ENCODE measurements at regions not wholly inside any gene's neighbourhood (a gene's known extent, or its start where the extent isn't known, plus 50 kb on each side); places are given as distances from the start of the nearest gene placed in this dataset.
A peak's percentile ranks its signal among the peaks of the same experiment; 100 is the strongest.

GRCh38 chr12:115457798-115458197 is 773.8 kb upstream of the TBX3 start:
- Histone ChIP-seq H3K27me3 (ENCODE audit: control insufficient read depth in 1 of 2, insufficient read depth in 2 of 2, low read length in 2 of 2) (no peaks in the 10 kb centered on the region), H3K4me3 (ENCODE audit: low read depth in 1 of 2, low read length in 2 of 2) (no peak overlapping the region), H3K4me1 (ENCODE audit: control insufficient read depth in 1 of 2, insufficient read depth in 2 of 2, low read length in 2 of 2) (peaks cover 9 to 10% of the 10 kb centered on the region in 2 donors), H3K36me3 (ENCODE audit: control insufficient read depth in 1 of 2, insufficient read depth in 2 of 2, low read length in 2 of 2) (no peaks in the 10 kb centered on the region), H3K9ac (ENCODE audit: low read depth in 1 of 2, low read length in 2 of 2) (no peak overlapping the region), H3K27ac (ENCODE audit: low read depth, low read length) (no peak overlapping the region), H3K9me3 (ENCODE audit: control insufficient read depth in 1 of 2, low read length in 2 of 2) (no peaks in the 10 kb centered on the region)

DNA sequence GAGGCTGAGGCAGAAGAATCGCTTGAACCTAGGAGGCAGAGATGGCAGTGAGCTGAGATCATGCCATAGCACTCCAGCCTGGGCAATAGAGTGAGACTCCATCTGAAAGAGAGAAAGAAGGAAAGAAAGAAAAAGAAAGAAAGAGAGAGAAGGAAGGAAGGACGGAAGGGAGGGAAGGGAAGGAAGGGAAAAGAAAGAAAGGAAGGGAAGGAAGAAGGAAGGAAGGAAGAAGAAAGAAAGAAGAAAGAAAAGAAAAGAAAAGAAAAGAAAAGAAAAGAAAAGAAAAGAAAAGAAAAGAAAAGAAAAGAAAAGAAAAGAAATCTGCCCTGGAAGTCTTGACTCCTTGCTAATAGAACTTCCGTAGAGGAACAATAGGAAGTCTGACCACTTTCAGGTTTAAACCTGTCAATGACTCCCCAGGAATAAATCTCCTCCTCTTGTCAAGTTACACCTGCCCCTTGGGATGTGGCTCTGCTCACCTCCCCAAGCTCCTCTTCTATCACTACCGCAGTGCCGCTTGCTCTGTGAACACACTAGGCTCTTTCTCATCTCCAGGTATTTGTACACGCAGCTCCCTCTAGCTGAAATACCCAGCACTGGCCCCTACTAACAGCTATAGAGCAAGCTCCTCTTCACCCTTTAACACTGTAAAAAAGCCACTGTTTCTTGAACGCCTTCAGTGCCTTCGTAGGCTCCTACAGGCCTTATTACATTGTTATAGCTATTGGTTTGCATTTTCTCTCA is 773.1 kb upstream of the TBX3 start:
- no peak overlapping the region for H3K4me3 ChIP-seq (ENCODE audit: low read depth in 1 of 2, low read length in 2 of 2)
- no peaks in the 10 kb centered on the region for H3K9me3 ChIP-seq (ENCODE audit: control insufficient read depth in 1 of 2, low read length in 2 of 2)
- no peaks in the 10 kb centered on the region for H3K27me3 ChIP-seq (ENCODE audit: control insufficient read depth in 1 of 2, insufficient read depth in 2 of 2, low read length in 2 of 2)
- no peak overlapping the region for H3K9ac ChIP-seq (ENCODE audit: low read depth in 1 of 2, low read length in 2 of 2)
- H3K4me1 ChIP-seq (ENCODE audit: control insufficient read depth in 1 of 2, insufficient read depth in 2 of 2, low read length in 2 of 2) = peaks cover 16 to 17% of the 10 kb centered on the region in 2 donors
- H3K36me3 ChIP-seq (ENCODE audit: control insufficient read depth in 1 of 2, insufficient read depth in 2 of 2, low read length in 2 of 2) = no peaks in the 10 kb centered on the region
- no peak overlapping the region for H3K27ac ChIP-seq (ENCODE audit: low read depth, low read length)

- Histone ChIP-seq H3K4me3 (ENCODE audit: low read depth in 1 of 2, low read length in 2 of 2) (no peak overlapping the region), H3K27ac (ENCODE audit: low read depth, low read length) (no peak overlapping the region), H3K27me3 (ENCODE audit: control insufficient read depth in 1 of 2, insufficient read depth in 2 of 2, low read length in 2 of 2) (peaks cover 0 to 4% of the 10 kb centered on the region in 2 donors), H3K4me1 (ENCODE audit: control insufficient read depth in 1 of 2, insufficient read depth in 2 of 2, low read length in 2 of 2) (peaks cover 25% of the 10 kb centered on the region in 2 donors), H3K36me3 (ENCODE audit: control insufficient read depth in 1 of 2, insufficient read depth in 2 of 2, low read length in 2 of 2) (no peaks in the 10 kb centered on the region), H3K9me3 (ENCODE audit: control insufficient read depth in 1 of 2, low read length in 2 of 2) (no peaks in the 10 kb centered on the region), H3K9ac (ENCODE audit: low read depth in 1 of 2, low read length in 2 of 2) (no peak overlapping the region)
Observed at GRCh38 chr12:115455268-115455681, 771.3 kb upstream of the TBX3 start.

DNA sequence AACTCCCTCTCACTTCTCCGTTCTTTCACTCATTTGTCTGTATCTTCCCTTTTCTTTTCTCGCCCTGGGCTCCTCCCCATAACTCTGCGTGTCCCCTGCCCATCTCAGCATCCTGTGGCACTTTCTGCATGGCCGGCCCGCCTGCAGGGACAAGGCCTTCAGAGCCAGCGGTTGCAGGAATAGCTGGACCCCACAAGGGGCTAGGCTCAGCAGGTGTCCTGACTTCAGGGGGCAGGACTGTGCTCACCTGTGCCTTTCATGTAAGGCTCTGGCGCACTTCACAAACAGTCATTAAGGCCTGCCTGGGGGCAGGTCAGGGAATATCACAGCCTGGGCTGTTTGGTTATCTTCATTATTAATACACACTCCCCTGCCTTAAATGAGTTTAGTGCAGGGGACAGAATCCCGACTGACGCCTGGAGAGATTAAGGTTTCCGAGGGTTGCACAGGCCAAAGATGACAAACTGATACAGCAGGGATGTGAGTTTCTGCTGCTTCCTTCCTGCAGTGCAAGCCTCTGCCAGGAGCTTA is 768.8 kb upstream of the TBX3 start:
- H3K4me3 ChIP-seq (ENCODE audit: low read depth in 1 of 2, low read length in 2 of 2) = no peak overlapping the region
- H3K36me3 ChIP-seq (ENCODE audit: control insufficient read depth in 1 of 2, insufficient read depth in 2 of 2, low read length in 2 of 2) = no peaks in the 10 kb centered on the region
- peaks cover 25% of the 10 kb centered on the region in 2 donors for H3K4me1 ChIP-seq (ENCODE audit: control insufficient read depth in 1 of 2, insufficient read depth in 2 of 2, low read length in 2 of 2)
- H3K9me3 ChIP-seq (ENCODE audit: control insufficient read depth in 1 of 2, low read length in 2 of 2) = no peaks in the 10 kb centered on the region
- H3K9ac ChIP-seq (ENCODE audit: low read depth in 1 of 2, low read length in 2 of 2) = no peak overlapping the region
- no peak overlapping the region for H3K27ac ChIP-seq (ENCODE audit: low read depth, low read length)
- peaks cover 0 to 4% of the 10 kb centered on the region in 2 donors for H3K27me3 ChIP-seq (ENCODE audit: control insufficient read depth in 1 of 2, insufficient read depth in 2 of 2, low read length in 2 of 2)

- no peak overlapping the region for H3K27ac ChIP-seq (ENCODE audit: low read depth, low read length)
- H3K9ac ChIP-seq (ENCODE audit: low read depth in 1 of 2, low read length in 2 of 2) = no peak overlapping the region
- peak overlapping the region; percentile 36 to 54 for H3K4me3 ChIP-seq (ENCODE audit: low read depth in 1 of 2, low read length in 2 of 2)
- H3K4me1 ChIP-seq (ENCODE audit: control insufficient read depth in 1 of 2, insufficient read depth in 2 of 2, low read length in 2 of 2) = peaks cover 25% of the 10 kb centered on the region in 2 donors
- H3K27me3 ChIP-seq (ENCODE audit: control insufficient read depth in 1 of 2, insufficient read depth in 2 of 2, low read length in 2 of 2) = peaks cover 0 to 4% of the 10 kb centered on the region in 2 donors
- H3K9me3 ChIP-seq (ENCODE audit: control insufficient read depth in 1 of 2, low read length in 2 of 2) = no peaks in the 10 kb centered on the region
- H3K36me3 ChIP-seq (ENCODE audit: control insufficient read depth in 1 of 2, insufficient read depth in 2 of 2, low read length in 2 of 2) = no peaks in the 10 kb centered on the region
Observed at GRCh38 chr12:115451780-115452736, 768.1 kb upstream of the TBX3 start.

GRCh38 chr12:115451151-115451779 is 767.3 kb upstream of the TBX3 start:
- Histone ChIP-seq H3K27me3 (ENCODE audit: control insufficient read depth in 1 of 2, insufficient read depth in 2 of 2, low read length in 2 of 2) (peaks cover 0 to 4% of the 10 kb centered on the region in 2 donors), H3K27ac (ENCODE audit: low read depth, low read length) (no peak overlapping the region), H3K9ac (ENCODE audit: low read depth in 1 of 2, low read length in 2 of 2) (no peak overlapping the region), H3K4me1 (ENCODE audit: control insufficient read depth in 1 of 2, insufficient read depth in 2 of 2, low read length in 2 of 2) (peaks cover 25% of the 10 kb centered on the region in 2 donors), H3K9me3 (ENCODE audit: control insufficient read depth in 1 of 2, low read length in 2 of 2) (no peaks in the 10 kb centered on the region), H3K36me3 (ENCODE audit: control insufficient read depth in 1 of 2, insufficient read depth in 2 of 2, low read length in 2 of 2) (no peaks in the 10 kb centered on the region), H3K4me3 (ENCODE audit: low read depth in 1 of 2, low read length in 2 of 2) (peak overlapping the region; percentile 30 to 36)

DNA sequence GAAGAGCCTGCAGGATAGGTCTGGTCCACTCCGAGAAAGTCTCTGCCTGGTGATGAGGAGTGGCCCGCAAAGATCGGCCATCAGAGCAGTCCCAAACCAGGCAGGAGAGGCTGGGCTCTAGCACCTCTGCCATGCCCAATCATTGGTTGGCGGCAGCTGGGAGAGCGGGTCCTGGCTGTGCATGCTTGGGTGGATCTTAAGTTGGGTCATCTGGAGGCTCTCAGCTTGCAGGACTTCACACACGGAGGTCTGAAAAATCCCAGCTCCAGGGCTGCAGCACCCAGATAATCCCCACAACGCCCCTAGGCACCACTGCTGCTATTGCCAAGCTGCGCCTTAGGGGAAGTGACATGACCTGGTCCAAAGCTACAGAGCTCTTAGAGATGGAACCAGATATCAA is 766.7 kb upstream of the TBX3 start:
- Histone ChIP-seq H3K4me1 (ENCODE audit: control insufficient read depth in 1 of 2, insufficient read depth in 2 of 2, low read length in 2 of 2) (peaks cover 25% of the 10 kb centered on the region in 2 donors), H3K36me3 (ENCODE audit: control insufficient read depth in 1 of 2, insufficient read depth in 2 of 2, low read length in 2 of 2) (no peaks in the 10 kb centered on the region), H3K9me3 (ENCODE audit: control insufficient read depth in 1 of 2, low read length in 2 of 2) (no peaks in the 10 kb centered on the region), H3K27me3 (ENCODE audit: control insufficient read depth in 1 of 2, insufficient read depth in 2 of 2, low read length in 2 of 2) (peaks cover 0 to 4% of the 10 kb centered on the region in 2 donors), H3K27ac (ENCODE audit: low read depth, low read length) (no peak overlapping the region), H3K4me3 (ENCODE audit: low read depth in 1 of 2, low read length in 2 of 2) (no peak overlapping the region), H3K9ac (ENCODE audit: low read depth in 1 of 2, low read length in 2 of 2) (no peak overlapping the region)

DNA sequence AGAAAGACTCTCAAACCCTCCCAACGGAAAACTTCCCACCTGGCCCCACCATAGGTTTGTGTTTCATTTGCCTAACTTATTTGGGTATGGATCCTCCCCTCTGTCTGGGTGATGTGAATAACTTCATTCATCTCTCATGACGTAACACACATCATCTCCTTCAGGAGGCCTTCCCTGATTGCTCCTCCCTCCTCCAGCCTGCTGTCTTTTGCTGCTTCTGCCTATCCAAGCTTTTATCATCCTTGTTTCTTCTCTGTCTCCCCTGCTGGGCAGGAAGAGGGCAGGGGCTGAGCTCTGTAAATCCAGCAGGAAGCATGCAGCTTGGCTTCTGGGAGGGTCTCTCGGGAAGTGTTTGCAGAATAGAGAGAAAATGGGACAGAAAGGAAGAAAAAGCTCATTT is 766.0 kb upstream of the TBX3 start:
- H3K4me3 ChIP-seq (ENCODE audit: low read depth in 1 of 2, low read length in 2 of 2) = no peak overlapping the region
- H3K36me3 ChIP-seq (ENCODE audit: control insufficient read depth in 1 of 2, insufficient read depth in 2 of 2, low read length in 2 of 2) = no peaks in the 10 kb centered on the region
- no peak overlapping the region for H3K9ac ChIP-seq (ENCODE audit: low read depth in 1 of 2, low read length in 2 of 2)
- no peaks in the 10 kb centered on the region for H3K9me3 ChIP-seq (ENCODE audit: control insufficient read depth in 1 of 2, low read length in 2 of 2)
- H3K27ac ChIP-seq (ENCODE audit: low read depth, low read length) = no peak overlapping the region
- peaks cover 0 to 4% of the 10 kb centered on the region in 2 donors for H3K27me3 ChIP-seq (ENCODE audit: control insufficient read depth in 1 of 2, insufficient read depth in 2 of 2, low read length in 2 of 2)
- H3K4me1 ChIP-seq (ENCODE audit: control insufficient read depth in 1 of 2, insufficient read depth in 2 of 2, low read length in 2 of 2) = peaks cover 19 to 20% of the 10 kb centered on the region in 2 donors

- Histone ChIP-seq H3K36me3 (ENCODE audit: control insufficient read depth in 1 of 2, insufficient read depth in 2 of 2, low read length in 2 of 2) (no peaks in the 10 kb centered on the region), H3K9me3 (ENCODE audit: control insufficient read depth in 1 of 2, low read length in 2 of 2) (no peaks in the 10 kb centered on the region), H3K4me1 (ENCODE audit: control insufficient read depth in 1 of 2, insufficient read depth in 2 of 2, low read length in 2 of 2) (peaks cover 18 to 19% of the 10 kb centered on the region in 2 donors), H3K27ac (ENCODE audit: low read depth, low read length) (no peak overlapping the region), H3K4me3 (ENCODE audit: low read depth in 1 of 2, low read length in 2 of 2) (no peak overlapping the region), H3K9ac (ENCODE audit: low read depth in 1 of 2, low read length in 2 of 2) (no peak overlapping the region), H3K27me3 (ENCODE audit: control insufficient read depth in 1 of 2, insufficient read depth in 2 of 2, low read length in 2 of 2) (peaks cover 0 to 4% of the 10 kb centered on the region in 2 donors)
Observed at GRCh38 chr12:115449526-115449925, 765.6 kb upstream of the TBX3 start.
